ENCODE measurements at regions not wholly inside any gene's neighbourhood (a gene's known extent, or its start where the extent isn't known, plus 50 kb on each side); places are given as distances from the start of the nearest gene placed in this dataset.
"Not testable (repeated sequence)": the region's sequence is repeated elsewhere in the genome, so short reads cannot be mapped to it uniquely, and the experiment has no call there.

GRCh38 chr13:57897225-57897624 is 265.7 kb downstream of the PCDH17 start:
- no peak for DNase-seq (ENCODE audit: low read depth, low spot score)
- H3K4me3 ChIP-seq (ENCODE audit: low read length), result no peak overlapping the region

- no peak overlapping the region for H3K4me3 ChIP-seq (ENCODE audit: low read length)
- no peak for DNase-seq (ENCODE audit: low read depth, low spot score)
Observed at GRCh38 chr13:57899096-57899495, 267.6 kb downstream of the PCDH17 start.

GRCh38 chr13:57909833-57910232 is 278.3 kb downstream of the PCDH17 start:
- DNase-seq (ENCODE audit: low read depth, low spot score); H3K4me3 ChIP-seq (ENCODE audit: low read length): not testable (repeated sequence)

- DNase-seq (ENCODE audit: low read depth, low spot score), result no peak
- H3K4me3 ChIP-seq (ENCODE audit: low read length), result no peak overlapping the region
Observed at GRCh38 chr13:57918086-57918485, 286.5 kb downstream of the PCDH17 start.

GRCh38 chr13:57918913-57919312 is 287.4 kb downstream of the PCDH17 start:
- no peak overlapping the region for H3K4me3 ChIP-seq (ENCODE audit: low read length)
- no peak for DNase-seq (ENCODE audit: low read depth, low spot score)

GRCh38 chr13:57925250-57925649 is 293.7 kb downstream of the PCDH17 start:
- DNase-seq (ENCODE audit: low read depth, low spot score), result no peak
- H3K4me3 ChIP-seq (ENCODE audit: low read length), result no peak overlapping the region

- H3K4me3 ChIP-seq (ENCODE audit: low read length), result no peak overlapping the region
- no peak for DNase-seq (ENCODE audit: low read depth, low spot score)
Observed at GRCh38 chr13:57925751-57926150, 294.2 kb downstream of the PCDH17 start.

GRCh38 chr13:57932061-57932460 is 300.5 kb downstream of the PCDH17 start:
- no peak for DNase-seq (ENCODE audit: low read depth, low spot score)

GRCh38 chr13:57933606-57934005 is 302.1 kb downstream of the PCDH17 start:
- no peak for DNase-seq (ENCODE audit: low read depth, low spot score)
- H3K4me3 ChIP-seq (ENCODE audit: low read length), result no peak overlapping the region

More at GRCh38 chr13:57932061-57932460, 300.5 kb downstream of the PCDH17 start:
- H3K4me3 ChIP-seq (ENCODE audit: low read length), result no peak overlapping the region

- no peak for DNase-seq (ENCODE audit: low read depth, low spot score)
- H3K4me3 ChIP-seq (ENCODE audit: low read length), result no peak overlapping the region
Observed at GRCh38 chr13:57935965-57936364, 304.4 kb downstream of the PCDH17 start.

- H3K4me3 ChIP-seq (ENCODE audit: low read length), result no peak overlapping the region
- no peak for DNase-seq (ENCODE audit: low read depth, low spot score)
Observed at GRCh38 chr13:57946361-57946760, 314.8 kb downstream of the PCDH17 start.

- no peak for DNase-seq (ENCODE audit: low read depth, low spot score)
Observed at GRCh38 chr13:57948884-57949283, 317.3 kb downstream of the PCDH17 start.

GRCh38 chr13:57969951-57970350 is 338.4 kb downstream of the PCDH17 start:
- no peak overlapping the region for H3K4me3 ChIP-seq (ENCODE audit: low read length)
- DNase-seq (ENCODE audit: low read depth, low spot score), result no peak

More at GRCh38 chr13:57948884-57949283, 317.3 kb downstream of the PCDH17 start:
- H3K4me3 ChIP-seq (ENCODE audit: low read length), result no peak overlapping the region

GRCh38 chr13:57970404-57970803 is 338.9 kb downstream of the PCDH17 start:
- no peak for DNase-seq (ENCODE audit: low read depth, low spot score)
- no peak overlapping the region for H3K4me3 ChIP-seq (ENCODE audit: low read length)

GRCh38 chr13:57982782-57983181 is 351.2 kb downstream of the PCDH17 start:
- no peak for DNase-seq (ENCODE audit: low read depth, low spot score)
- no peak overlapping the region for H3K4me3 ChIP-seq (ENCODE audit: low read length)

GRCh38 chr13:57988276-57988675 is 356.7 kb downstream of the PCDH17 start:
- DNase-seq (ENCODE audit: low read depth, low spot score), result no peak
- no peak overlapping the region for H3K4me3 ChIP-seq (ENCODE audit: low read length)

GRCh38 chr13:57991041-57991440 is 359.5 kb downstream of the PCDH17 start:
- H3K4me3 ChIP-seq (ENCODE audit: low read length), result no peak overlapping the region
- no peak for DNase-seq (ENCODE audit: low read depth, low spot score)

- no peak overlapping the region for H3K4me3 ChIP-seq (ENCODE audit: low read length)
- no peak for DNase-seq (ENCODE audit: low read depth, low spot score)
Observed at GRCh38 chr13:57992416-57992815, 360.9 kb downstream of the PCDH17 start.

GRCh38 chr13:57996717-57997116 is 365.2 kb downstream of the PCDH17 start:
- no peak for DNase-seq (ENCODE audit: low read depth, low spot score)
- no peak overlapping the region for H3K4me3 ChIP-seq (ENCODE audit: low read length)

GRCh38 chr13:58004751-58005150 is 373.2 kb downstream of the PCDH17 start:
- no peak overlapping the region for H3K4me3 ChIP-seq (ENCODE audit: low read length)
- DNase-seq (ENCODE audit: low read depth, low spot score), result no peak

GRCh38 chr13:58018020-58018419 is 386.5 kb downstream of the PCDH17 start:
- DNase-seq (ENCODE audit: low read depth, low spot score), result no peak
- no peak overlapping the region for H3K4me3 ChIP-seq (ENCODE audit: low read length)

GRCh38 chr13:58018865-58019264 is 387.3 kb downstream of the PCDH17 start:
- no peak overlapping the region for H3K4me3 ChIP-seq (ENCODE audit: low read length)
- no peak for DNase-seq (ENCODE audit: low read depth, low spot score)
